Fibroblast of villous mesenchyme (primary cell): ENCODE measurements at regions not wholly inside any gene's neighbourhood (a gene's known extent, or its start where the extent isn't known, plus 50 kb on each side); places are given as distances from the start of the nearest gene placed in this dataset.

Experiments used
- DNase-seq: peaks from one replicate; pipeline ENCODE4 v3.0.0-alpha.2; 2010; ENCODE audit warnings: low read depth
- H3K4me3 ChIP-seq: 2 replicates; pipeline ENCODE4 v1.5.1; 2011; ENCODE audit warnings: low read depth, mild to moderate bottlenecking, low read length
- TF ChIP-seq, protein P1 (sequence below): IDR thresholded peaks from 2 replicates; pipeline ENCODE4 v1.5.1; 2012; ENCODE audit warnings: low read depth, mild to moderate bottlenecking, low read length; ENCODE audit not compliant: insufficient read depth

DNA sequence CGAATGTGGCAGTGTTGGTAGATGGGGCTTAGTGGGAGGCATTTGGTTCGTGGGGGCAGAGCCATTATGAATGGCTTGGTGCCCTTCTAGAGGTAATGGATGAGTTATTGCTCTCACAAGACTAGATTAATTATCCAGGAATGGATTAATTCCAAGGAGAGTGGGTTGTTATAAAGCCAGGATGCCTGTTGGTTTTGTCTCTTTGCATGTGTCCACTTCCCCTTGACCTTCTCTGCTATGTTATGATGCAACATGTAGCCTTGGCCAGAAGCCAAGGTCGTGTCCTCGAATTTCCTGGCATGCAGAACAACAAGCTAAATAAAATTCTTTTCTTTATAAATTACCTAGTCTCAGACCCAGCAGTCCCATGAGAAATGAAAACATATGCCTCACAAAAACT is 111.2 kb upstream of the PLS3 start:
- DNase-seq = peak; percentile 39
- TF ChIP-seq, protein P1, sequence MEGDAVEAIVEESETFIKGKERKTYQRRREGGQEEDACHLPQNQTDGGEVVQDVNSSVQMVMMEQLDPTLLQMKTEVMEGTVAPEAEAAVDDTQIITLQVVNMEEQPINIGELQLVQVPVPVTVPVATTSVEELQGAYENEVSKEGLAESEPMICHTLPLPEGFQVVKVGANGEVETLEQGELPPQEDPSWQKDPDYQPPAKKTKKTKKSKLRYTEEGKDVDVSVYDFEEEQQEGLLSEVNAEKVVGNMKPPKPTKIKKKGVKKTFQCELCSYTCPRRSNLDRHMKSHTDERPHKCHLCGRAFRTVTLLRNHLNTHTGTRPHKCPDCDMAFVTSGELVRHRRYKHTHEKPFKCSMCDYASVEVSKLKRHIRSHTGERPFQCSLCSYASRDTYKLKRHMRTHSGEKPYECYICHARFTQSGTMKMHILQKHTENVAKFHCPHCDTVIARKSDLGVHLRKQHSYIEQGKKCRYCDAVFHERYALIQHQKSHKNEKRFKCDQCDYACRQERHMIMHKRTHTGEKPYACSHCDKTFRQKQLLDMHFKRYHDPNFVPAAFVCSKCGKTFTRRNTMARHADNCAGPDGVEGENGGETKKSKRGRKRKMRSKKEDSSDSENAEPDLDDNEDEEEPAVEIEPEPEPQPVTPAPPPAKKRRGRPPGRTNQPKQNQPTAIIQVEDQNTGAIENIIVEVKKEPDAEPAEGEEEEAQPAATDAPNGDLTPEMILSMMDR = no peak

GRCh38 chrX:115452251-115452650 is 108.7 kb upstream of the PLS3 start:
- TF ChIP-seq, protein P1 = no peak
- no peak overlapping the region for H3K4me3 ChIP-seq
- peak; percentile 11 for DNase-seq

More for the DNA sequence above, 111.2 kb upstream of the PLS3 start:
- no peak overlapping the region for H3K4me3 ChIP-seq

DNA sequence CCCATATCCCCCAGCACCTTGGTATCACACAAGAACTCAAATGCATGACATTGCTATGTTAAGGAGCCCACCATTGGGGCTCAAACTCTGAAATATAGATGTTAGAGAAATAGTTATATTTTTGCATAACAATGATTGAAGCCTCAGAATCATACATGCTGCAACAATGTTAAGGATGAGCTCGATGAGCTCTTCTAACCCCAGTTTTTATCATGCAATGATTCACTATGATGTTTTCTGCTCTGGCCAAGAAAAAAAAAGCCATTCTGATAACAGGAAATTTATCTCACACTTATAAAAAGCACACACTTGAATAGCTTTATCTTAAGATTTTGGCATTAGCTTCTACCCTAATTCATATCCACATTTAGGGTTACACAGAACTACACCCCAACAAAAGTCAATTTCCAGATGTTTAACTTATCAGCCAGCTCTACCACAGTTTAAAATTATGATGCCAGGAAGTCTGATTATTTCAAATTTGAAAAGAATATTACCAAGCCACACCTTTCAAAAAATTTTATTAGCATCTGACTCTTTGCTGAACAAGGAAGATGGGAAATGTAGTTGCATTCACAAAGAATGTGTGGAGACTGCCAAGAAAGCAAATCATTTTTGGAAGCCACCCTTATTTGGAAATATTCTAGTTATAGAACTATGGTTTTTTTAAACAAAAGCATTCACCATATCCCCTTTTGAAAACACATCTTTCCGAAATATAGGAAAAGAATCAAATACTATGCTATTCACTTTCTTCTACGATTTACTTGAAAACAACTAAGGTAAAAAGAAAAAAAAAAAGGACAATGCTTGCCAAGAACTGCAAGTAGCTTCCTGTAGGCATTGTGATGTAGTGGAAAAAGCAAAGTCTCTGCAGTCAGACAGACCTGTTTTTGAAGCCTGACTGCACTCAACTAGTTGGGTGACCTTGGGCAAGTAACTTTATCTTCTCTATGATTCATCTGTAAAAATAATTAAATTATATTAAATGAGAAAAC is 100.8 kb upstream of the PLS3 start:
- H3K4me3 ChIP-seq = no peak overlapping the region
- no peak for DNase-seq
- TF ChIP-seq, protein P1 = no peak

GRCh38 chrX:115462406-115462805 is 98.6 kb upstream of the PLS3 start:
- H3K4me3 ChIP-seq = no peak overlapping the region
- TF ChIP-seq, protein P1 = no peak
- no peak for DNase-seq

GRCh38 chrX:115467961-115468360 is 93.0 kb upstream of the PLS3 start:
- TF ChIP-seq, protein P1 = no peak
- no peak overlapping the region for H3K4me3 ChIP-seq
- DNase-seq = no peak

GRCh38 chrX:115472131-115472530 is 88.8 kb upstream of the PLS3 start:
- DNase-seq = no peak
- TF ChIP-seq, protein P1 = no peak
- H3K4me3 ChIP-seq = no peak overlapping the region

DNA sequence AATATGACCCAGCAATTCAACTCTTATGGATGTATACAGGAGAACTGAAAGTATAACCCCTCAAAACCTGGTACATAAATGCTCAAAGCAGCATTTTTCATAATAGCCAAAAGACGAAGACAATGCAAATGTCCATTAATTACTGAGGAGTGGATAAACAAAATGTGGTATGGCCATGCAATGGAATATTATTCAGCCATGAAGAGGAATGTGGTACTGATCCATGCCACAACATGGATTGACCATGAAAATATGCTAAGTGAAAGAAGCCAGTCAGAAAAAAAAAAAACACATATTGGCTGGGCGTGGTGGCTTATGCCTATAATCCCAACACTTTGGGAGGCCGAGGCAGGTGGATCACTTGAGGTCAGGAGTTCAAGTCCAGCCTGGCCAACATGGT is 74.5 kb upstream of the PLS3 start:
- TF ChIP-seq, protein P1 = no peak
- DNase-seq = no peak
- H3K4me3 ChIP-seq = no peak overlapping the region
